Chondrocyte (in vitro differentiated cells): ENCODE measurements at regions not wholly inside any gene's neighbourhood (a gene's known extent, or its start where the extent isn't known, plus 50 kb on each side); places are given as distances from the start of the nearest gene placed in this dataset.

Source experiments
- DNase-seq: peaks from one replicate; pipeline ENCODE4 v3.0.0; 2021; ENCODE audit warnings: mixed read lengths, low spot score
- H3K27ac Mint-ChIP-seq: one replicate; pipeline ENCODE4 v1.8.0; 2021; ENCODE audit warnings: mild to moderate bottlenecking, moderate library complexity, mixed read lengths; ENCODE audit not compliant: unreplicated experiment
- H3K27me3 Mint-ChIP-seq: 2 replicates; pipeline ENCODE4 v1.8.0; 2021; ENCODE audit warnings: low read depth, mixed read lengths
- H3K36me3 Mint-ChIP-seq: 2 replicates; pipeline ENCODE4 v1.8.0; 2021; ENCODE audit warnings: low read depth, mixed read lengths
- H3K4me1 Mint-ChIP-seq: 2 replicates; pipeline ENCODE4 v1.8.0; 2021; ENCODE audit warnings: low read depth, mild to moderate bottlenecking, mixed read lengths
- H3K4me3 Mint-ChIP-seq: one replicate; pipeline ENCODE4 v1.8.0; 2021; ENCODE audit warnings: mild to moderate bottlenecking, moderate library complexity, mixed read lengths; ENCODE audit not compliant: unreplicated experiment
- H3K9me3 Mint-ChIP-seq: 2 replicates; pipeline ENCODE4 v1.8.0; 2021; ENCODE audit warnings: low read depth, mixed read lengths
- TF ChIP-seq, protein P1 (sequence below): fragments of 200-600 bp; sonication (generic); IDR thresholded peaks from 2 replicates; pipeline ENCODE4 v1.5.0; 2021; ENCODE audit warnings: antibody characterized with exemption, mild to moderate bottlenecking, moderate library complexity

DNA sequence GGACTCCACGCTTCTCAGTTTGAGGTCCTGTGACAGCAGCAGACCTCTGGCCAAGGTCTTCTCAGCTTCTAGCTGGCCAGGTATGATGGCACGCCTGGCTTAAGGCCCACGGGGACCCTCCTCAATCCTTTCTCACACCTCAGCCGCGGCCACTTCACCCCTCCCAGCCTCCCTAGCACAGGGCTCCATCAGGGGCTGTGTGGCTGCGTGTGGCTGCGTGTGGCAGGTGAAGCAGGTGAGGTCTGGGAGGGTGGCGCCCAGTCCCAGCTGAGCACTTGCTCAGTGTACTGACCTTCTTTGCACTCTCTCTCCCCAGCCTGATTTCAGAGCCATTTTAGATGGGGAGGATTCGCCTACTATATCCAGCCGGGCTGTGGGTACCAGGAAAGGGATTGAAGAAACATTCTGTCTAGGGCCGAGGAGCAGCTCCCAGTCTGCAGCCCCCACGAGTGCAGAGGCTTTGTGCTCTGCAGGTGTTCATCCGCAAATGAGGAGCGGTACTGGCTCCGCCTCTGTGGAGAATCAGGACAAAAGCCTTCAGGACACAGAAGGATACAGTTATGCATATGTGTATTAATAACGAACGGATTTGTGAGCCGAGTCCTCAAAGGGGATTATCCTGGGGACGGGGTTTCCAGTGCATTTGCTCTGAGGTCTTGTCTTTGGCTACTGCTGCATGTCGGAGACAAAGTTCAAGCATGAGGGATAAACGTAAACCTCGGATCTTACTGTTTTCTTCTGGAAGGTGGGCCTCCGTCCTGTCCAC lies 236.9 kb upstream of the RAB6C start:
- H3K27me3 Mint-ChIP-seq = peaks cover 2% of the 10 kb centered on the region
- H3K27ac Mint-ChIP-seq = no peak overlapping the region
- peaks cover 3% of the 10 kb centered on the region for H3K9me3 Mint-ChIP-seq
- H3K36me3 Mint-ChIP-seq = no peaks in the 10 kb centered on the region
- TF ChIP-seq, protein P1, sequence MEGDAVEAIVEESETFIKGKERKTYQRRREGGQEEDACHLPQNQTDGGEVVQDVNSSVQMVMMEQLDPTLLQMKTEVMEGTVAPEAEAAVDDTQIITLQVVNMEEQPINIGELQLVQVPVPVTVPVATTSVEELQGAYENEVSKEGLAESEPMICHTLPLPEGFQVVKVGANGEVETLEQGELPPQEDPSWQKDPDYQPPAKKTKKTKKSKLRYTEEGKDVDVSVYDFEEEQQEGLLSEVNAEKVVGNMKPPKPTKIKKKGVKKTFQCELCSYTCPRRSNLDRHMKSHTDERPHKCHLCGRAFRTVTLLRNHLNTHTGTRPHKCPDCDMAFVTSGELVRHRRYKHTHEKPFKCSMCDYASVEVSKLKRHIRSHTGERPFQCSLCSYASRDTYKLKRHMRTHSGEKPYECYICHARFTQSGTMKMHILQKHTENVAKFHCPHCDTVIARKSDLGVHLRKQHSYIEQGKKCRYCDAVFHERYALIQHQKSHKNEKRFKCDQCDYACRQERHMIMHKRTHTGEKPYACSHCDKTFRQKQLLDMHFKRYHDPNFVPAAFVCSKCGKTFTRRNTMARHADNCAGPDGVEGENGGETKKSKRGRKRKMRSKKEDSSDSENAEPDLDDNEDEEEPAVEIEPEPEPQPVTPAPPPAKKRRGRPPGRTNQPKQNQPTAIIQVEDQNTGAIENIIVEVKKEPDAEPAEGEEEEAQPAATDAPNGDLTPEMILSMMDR = no peak
- no peak for DNase-seq
- H3K4me1 Mint-ChIP-seq = no peaks in the 10 kb centered on the region
- no peak overlapping the region for H3K4me3 Mint-ChIP-seq

DNA sequence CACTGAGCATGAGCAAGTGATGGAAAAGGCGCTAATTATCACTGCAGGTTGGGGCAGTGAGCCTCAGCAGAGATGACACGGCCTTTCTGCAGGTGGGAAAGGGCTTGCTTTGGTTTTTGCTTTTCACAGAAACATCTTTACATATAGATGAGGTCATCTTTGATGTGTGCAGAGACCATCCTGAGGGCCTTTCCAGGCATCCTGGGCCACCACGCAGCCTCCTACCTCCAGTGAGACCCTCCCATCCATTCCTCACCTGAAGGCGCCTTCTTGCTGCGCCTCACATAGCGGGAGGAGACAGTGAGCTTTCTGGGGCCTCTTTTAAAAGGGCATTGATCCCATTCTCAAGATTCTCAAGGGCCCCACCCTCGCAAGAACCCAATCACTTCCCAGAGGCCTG lies 235.3 kb upstream of the RAB6C start:
- Mint-ChIP-seq H3K27me3 (peaks cover 2% of the 10 kb centered on the region), H3K36me3 (no peaks in the 10 kb centered on the region), H3K4me3 (no peak overlapping the region), H3K4me1 (no peaks in the 10 kb centered on the region), H3K27ac (no peak overlapping the region), H3K9me3 (no peaks in the 10 kb centered on the region)
- TF ChIP-seq, protein P1 = no peak
- no peak for DNase-seq

DNA sequence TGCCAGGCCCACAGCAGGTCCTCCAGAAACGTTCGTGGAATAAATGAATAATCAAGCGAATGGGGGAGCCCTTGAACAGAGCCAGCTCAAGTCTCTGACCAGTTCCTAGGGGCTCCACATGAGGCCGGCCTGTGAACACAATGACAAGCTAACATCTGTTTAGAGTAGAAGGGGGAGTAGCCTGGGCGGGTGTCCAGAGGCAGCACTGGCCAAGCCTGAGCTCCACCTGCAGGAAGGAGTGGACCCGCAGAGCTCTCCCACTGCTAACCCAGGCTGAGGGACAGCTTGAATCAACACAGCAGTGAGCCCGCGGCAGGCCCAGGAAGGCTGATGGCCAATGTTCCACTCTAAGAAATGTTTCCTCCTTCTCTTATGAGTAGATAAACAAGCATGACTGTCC lies 234.8 kb upstream of the RAB6C start:
- H3K4me3 Mint-ChIP-seq = no peak overlapping the region
- no peak for DNase-seq
- no peaks in the 10 kb centered on the region for H3K9me3 Mint-ChIP-seq
- no peaks in the 10 kb centered on the region for H3K4me1 Mint-ChIP-seq
- TF ChIP-seq, protein P1 = no peak
- H3K27ac Mint-ChIP-seq = no peak overlapping the region
- no peaks in the 10 kb centered on the region for H3K36me3 Mint-ChIP-seq
- H3K27me3 Mint-ChIP-seq = peaks cover 2% of the 10 kb centered on the region

DNA sequence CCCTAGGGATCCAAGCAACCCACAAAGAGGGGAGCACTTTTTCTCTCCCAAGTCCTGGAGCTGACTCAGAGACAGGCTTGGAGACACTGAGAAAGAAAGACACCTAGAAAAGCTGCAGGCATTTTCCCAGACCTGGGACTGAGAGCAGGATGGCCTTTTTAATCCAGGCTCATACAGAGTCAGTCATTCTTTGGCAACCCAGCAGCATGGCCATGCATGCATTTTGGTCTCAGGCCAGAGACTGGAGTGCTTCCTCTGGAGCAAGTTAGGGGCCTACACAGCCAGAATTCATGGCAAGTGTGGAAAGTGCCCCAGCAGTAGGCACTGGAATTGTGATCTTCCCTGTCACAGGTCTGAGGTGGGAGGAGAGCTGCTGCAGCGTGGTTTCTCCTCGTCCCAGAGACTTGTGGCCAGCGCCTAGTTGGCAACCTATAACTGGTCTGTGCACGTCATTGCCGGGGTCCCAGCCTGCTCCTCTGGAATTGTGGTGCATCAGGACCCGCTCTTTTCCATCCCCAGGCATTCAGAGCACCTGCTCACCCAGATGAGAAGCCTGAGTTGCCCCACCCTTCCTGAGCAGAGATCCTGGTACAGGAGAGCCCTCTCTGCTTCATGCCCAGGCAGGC lies 231.9 kb upstream of the RAB6C start:
- Mint-ChIP-seq H3K4me3 (no peak overlapping the region), H3K36me3 (peaks cover 2% of the 10 kb centered on the region), H3K9me3 (peaks cover 8% of the 10 kb centered on the region), H3K27me3 (peaks cover 4% of the 10 kb centered on the region), H3K4me1 (no peaks in the 10 kb centered on the region), H3K27ac (no peak overlapping the region)
- TF ChIP-seq, protein P1 = no peak
- no peak for DNase-seq

DNA sequence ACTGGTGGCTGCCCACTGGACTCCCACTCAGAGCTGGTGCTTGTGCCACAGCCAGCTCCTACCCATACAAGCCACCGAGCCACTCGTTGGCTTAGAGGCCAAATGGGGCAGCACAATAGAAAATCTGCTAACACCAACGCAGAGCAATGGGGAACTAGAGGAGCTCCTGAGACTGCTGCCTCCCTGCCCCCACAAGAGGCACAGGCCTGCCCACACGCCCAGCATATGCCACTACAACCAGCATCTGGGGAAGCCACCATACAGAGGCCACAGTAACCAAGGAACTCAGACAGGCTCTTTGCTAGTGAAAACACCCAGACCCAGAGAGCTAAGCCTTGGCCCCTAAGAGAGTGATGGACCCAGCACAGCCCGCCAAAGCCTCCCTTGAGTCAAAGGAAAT lies 231.2 kb upstream of the RAB6C start:
- Mint-ChIP-seq H3K27me3 (peaks cover 4% of the 10 kb centered on the region), H3K9me3 (peaks cover 8% of the 10 kb centered on the region), H3K4me1 (no peaks in the 10 kb centered on the region), H3K27ac (no peak overlapping the region), H3K4me3 (no peak overlapping the region), H3K36me3 (peaks cover 2% of the 10 kb centered on the region)
- DNase-seq = no peak
- TF ChIP-seq, protein P1 = no peak
